Hepatocyte (in vitro differentiated cells): ENCODE measurements at regions not wholly inside any gene's neighbourhood (a gene's known extent, or its start where the extent isn't known, plus 50 kb on each side); places are given as distances from the start of the nearest gene placed in this dataset.

Experiments used
- EZH2 ChIP-seq: fragments of 200-600 bp; sonication (generic); IDR thresholded peaks from 2 replicates; pipeline ENCODE4 v1.6.1; 2016; ENCODE audit warnings: antibody characterized with exemption, mild to moderate bottlenecking, borderline replicate concordance
- TF ChIP-seq, protein P1 (sequence below): fragments of 200-600 bp; sonication (generic); IDR thresholded peaks from 2 replicates; pipeline ENCODE4 v1.5.1; 2016; ENCODE audit warnings: antibody characterized with exemption, mild to moderate bottlenecking; ENCODE audit not compliant: poor library complexity

GRCh38 chr4:188450571-188450970 is 311.3 kb downstream of the TRIML1 start:
- no peak for TF ChIP-seq EZH2
- TF ChIP-seq, protein P1, sequence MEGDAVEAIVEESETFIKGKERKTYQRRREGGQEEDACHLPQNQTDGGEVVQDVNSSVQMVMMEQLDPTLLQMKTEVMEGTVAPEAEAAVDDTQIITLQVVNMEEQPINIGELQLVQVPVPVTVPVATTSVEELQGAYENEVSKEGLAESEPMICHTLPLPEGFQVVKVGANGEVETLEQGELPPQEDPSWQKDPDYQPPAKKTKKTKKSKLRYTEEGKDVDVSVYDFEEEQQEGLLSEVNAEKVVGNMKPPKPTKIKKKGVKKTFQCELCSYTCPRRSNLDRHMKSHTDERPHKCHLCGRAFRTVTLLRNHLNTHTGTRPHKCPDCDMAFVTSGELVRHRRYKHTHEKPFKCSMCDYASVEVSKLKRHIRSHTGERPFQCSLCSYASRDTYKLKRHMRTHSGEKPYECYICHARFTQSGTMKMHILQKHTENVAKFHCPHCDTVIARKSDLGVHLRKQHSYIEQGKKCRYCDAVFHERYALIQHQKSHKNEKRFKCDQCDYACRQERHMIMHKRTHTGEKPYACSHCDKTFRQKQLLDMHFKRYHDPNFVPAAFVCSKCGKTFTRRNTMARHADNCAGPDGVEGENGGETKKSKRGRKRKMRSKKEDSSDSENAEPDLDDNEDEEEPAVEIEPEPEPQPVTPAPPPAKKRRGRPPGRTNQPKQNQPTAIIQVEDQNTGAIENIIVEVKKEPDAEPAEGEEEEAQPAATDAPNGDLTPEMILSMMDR, result no peak
